Gastroesophageal sphincter (tissue), 4 donors: ENCODE measurements at regions not wholly inside any gene's neighbourhood (a gene's known extent, or its start where the extent isn't known, plus 50 kb on each side); places are given as distances from the start of the nearest gene placed in this dataset.

Experiments used
- ATAC-seq: fragments of 150-250 bp; one replicate; pipeline ENCODE4 v1.9.1; 2016; ENCODE audit warnings: mild to moderate bottlenecking, moderate library complexity
- H3K27ac ChIP-seq, 4 donors: fragments of 200-600 bp; sonication (generic) in 3 of 4; 1 replicate in 3 of 4; 2 replicates in 1 of 4; pipeline ENCODE4 v1.5.1; 2016 to 2019
- H3K27me3 ChIP-seq: fragments of 200-600 bp; sonication (generic); one replicate; pipeline ENCODE4 v1.5.1; 2019
- H3K36me3 ChIP-seq, 2 donors: fragments of 200-600 bp; sonication (generic); one replicate each; pipeline ENCODE4 v1.5.1; 2019; ENCODE audit warnings: control low read depth in 1 of 2
- H3K4me1 ChIP-seq, 3 donors: fragments of 200-600 bp; sonication (generic); 1 replicate in 2 of 3; 2 replicates in 1 of 3; pipeline ENCODE4 v1.5.1; 2016 to 2019; ENCODE audit warnings: control low read depth in 2 of 3
- H3K4me3 ChIP-seq, 2 donors: fragments of 200-600 bp; sonication (generic); one replicate each; pipeline ENCODE4 v1.5.1; 2019; ENCODE audit warnings: mild to moderate bottlenecking in 1 of 2, moderate library complexity in 1 of 2
- H3K9me3 ChIP-seq, 3 donors: fragments of 200-600 bp; sonication (generic); one replicate each; pipeline ENCODE4 v1.5.1; 2017 to 2019; ENCODE audit warnings: control low read depth in 2 of 3
- CTCF ChIP-seq, 4 experiments: fragments of 200-600 bp in 2 of 4; fragments of 450-650 bp in 2 of 4; sonication (generic) in 1 of 4; IDR thresholded peaks; one replicate each; pipeline ENCODE4 v1.5.1; 2017 to 2019; ENCODE audit warnings: antibody characterized with exemption in 4 of 4, mild to moderate bottlenecking in 2 of 4, moderate library complexity in 2 of 4
- EP300 ChIP-seq: sonication (generic); formaldehyde crosslinking; IDR thresholded peaks from one replicate; pipeline ENCODE4 v1.6.1; 2017; ENCODE audit warnings: antibody characterized with exemption, mild to moderate bottlenecking
- POLR2A ChIP-seq, 2 donors: fragments of 450-650 bp; IDR thresholded peaks; one replicate each; pipeline ENCODE4 v1.6.1; 2017; ENCODE audit warnings: antibody characterized with exemption in 2 of 2, mild to moderate bottlenecking in 2 of 2, moderate library complexity in 1 of 2
- POLR2AphosphoS5 ChIP-seq: sonication (generic); formaldehyde crosslinking; IDR thresholded peaks from one replicate; pipeline ENCODE4 v1.6.1; 2017; ENCODE audit warnings: antibody characterized with exemption
- WGBS, 2 donors: methylation state at CpG; one replicate each; pipeline ENCODE4 v1.1.5; 2018; ENCODE audit warnings: low coverage in 1 of 2; 5-methylcytosine and 5-hydroxymethylcytosine counted together

GRCh38 chr7:138259675-138260074, 183.4 kb downstream of the AKR1D1 start:
- Histone ChIP-seq H3K4me1 (no peaks in the 10 kb centered on the region), H3K4me3 (no peak overlapping the region), H3K9me3 (no peaks in the 10 kb centered on the region), H3K36me3 (no peaks in the 10 kb centered on the region), H3K27ac (no peak overlapping the region), H3K27me3 (no peaks in the 10 kb centered on the region)
- TF ChIP-seq CTCF (IDR thresholded peaks at IDR 0.05) (no peak), EP300 (no peak), POLR2A (IDR thresholded peaks at IDR 0.05) (no peak), POLR2AphosphoS5 (no peak)
- WGBS, 2 donors, result 80 to 93% methylated on average over 3 of the region's 3 CpGs
- no peak for ATAC-seq

GRCh38 chr7:138267934-138268333, 191.7 kb downstream of the AKR1D1 start:
- H3K4me3 ChIP-seq, result no peak overlapping the region
- H3K27me3 ChIP-seq, result no peaks in the 10 kb centered on the region
- no peaks in the 10 kb centered on the region for H3K4me1 ChIP-seq
- H3K9me3 ChIP-seq, result peaks cover 0 to 23% (median 0%) of the 10 kb centered on the region in 3 donors
- WGBS, 2 donors, result no CpG with 5 or more reads among the region's 6 CpGs
- TF ChIP-seq CTCF (IDR thresholded peaks at IDR 0.05), result no peak
- no peak for TF ChIP-seq EP300
- TF ChIP-seq POLR2AphosphoS5, result no peak
- no peak for TF ChIP-seq POLR2A (IDR thresholded peaks at IDR 0.05)
- ATAC-seq, result no peak
- no peak overlapping the region for H3K27ac ChIP-seq
- H3K36me3 ChIP-seq, result no peaks in the 10 kb centered on the region

GRCh38 chr7:138276891-138277290, 183.2 kb upstream of the TRIM24 start:
- TF ChIP-seq POLR2AphosphoS5, result no peak
- TF ChIP-seq EP300, result no peak
- no peak for TF ChIP-seq POLR2A (IDR thresholded peaks at IDR 0.05)
- TF ChIP-seq CTCF (IDR thresholded peaks at IDR 0.05), result no peak
- no peak for ATAC-seq
- Histone ChIP-seq H3K27ac (no peak overlapping the region), H3K9me3 (peaks cover 0 to 8% (median 0%) of the 10 kb centered on the region in 3 donors), H3K4me1 (no peaks in the 10 kb centered on the region), H3K4me3 (no peak overlapping the region), H3K36me3 (no peaks in the 10 kb centered on the region), H3K27me3 (no peaks in the 10 kb centered on the region)

GRCh38 chr7:138278601-138279000, 181.5 kb upstream of the TRIM24 start:
- ATAC-seq, result no peak
- WGBS, 2 donors, result 63 to 86% methylated on average over 2 of the region's 2 CpGs

GRCh38 chr7:138282997-138283396, 177.1 kb upstream of the TRIM24 start:
- H3K4me3 ChIP-seq, result no peak overlapping the region
- H3K27me3 ChIP-seq, result no peaks in the 10 kb centered on the region
- no peaks in the 10 kb centered on the region for H3K4me1 ChIP-seq
- TF ChIP-seq POLR2AphosphoS5, result no peak
- no peak for TF ChIP-seq CTCF (IDR thresholded peaks at IDR 0.05)
- no peak for TF ChIP-seq EP300
- TF ChIP-seq POLR2A (IDR thresholded peaks at IDR 0.05), result no peak
- 35 to 42% methylated on average over 3 to 4 of the region's 5 CpGs for WGBS, 2 donors
- no peaks in the 10 kb centered on the region for H3K36me3 ChIP-seq
- ATAC-seq, result no peak
- no peaks in the 10 kb centered on the region for H3K9me3 ChIP-seq
- H3K27ac ChIP-seq, result no peak overlapping the region

More at GRCh38 chr7:138278601-138279000, 181.5 kb upstream of the TRIM24 start:
- no peaks in the 10 kb centered on the region for H3K4me1 ChIP-seq
- H3K27me3 ChIP-seq, result no peaks in the 10 kb centered on the region
- TF ChIP-seq POLR2AphosphoS5, result no peak
- no peaks in the 10 kb centered on the region for H3K9me3 ChIP-seq
- no peak overlapping the region for H3K27ac ChIP-seq
- no peaks in the 10 kb centered on the region for H3K36me3 ChIP-seq
- H3K4me3 ChIP-seq, result no peak overlapping the region

- WGBS, 2 donors, result 73 to 80% methylated on average over 1 of the region's 1 CpG
- Histone ChIP-seq H3K27ac (no peak overlapping the region), H3K27me3 (no peaks in the 10 kb centered on the region), H3K4me3 (no peak overlapping the region), H3K36me3 (no peaks in the 10 kb centered on the region), H3K9me3 (peaks cover 0 to 10% (median 0%) of the 10 kb centered on the region in 3 donors), H3K4me1 (no peaks in the 10 kb centered on the region)
- ATAC-seq, result no peak
- TF ChIP-seq EP300, result no peak
- TF ChIP-seq CTCF (IDR thresholded peaks at IDR 0.05), result no peak
- no peak for TF ChIP-seq POLR2AphosphoS5
- no peak for TF ChIP-seq POLR2A (IDR thresholded peaks at IDR 0.05)
Measured at GRCh38 chr7:138285129-138285528, 174.9 kb upstream of the TRIM24 start.
